AG09309 (cell line): ENCODE measurements at regions not wholly inside any gene's neighbourhood (a gene's known extent, or its start where the extent isn't known, plus 50 kb on each side); places are given as distances from the start of the nearest gene placed in this dataset.

ENCODE experiments used
- DNase-seq: peaks from one replicate; pipeline ENCODE4 v3.0.0-alpha.2; 2010; ENCODE audit warnings: low read depth
- H3K4me3 ChIP-seq: 2 replicates; pipeline ENCODE4 v1.5.1; 2011; ENCODE audit warnings: mild to moderate bottlenecking, low read depth, low read length, moderate library complexity; ENCODE audit not compliant: control insufficient read depth
- TF ChIP-seq, protein P1 (sequence below): IDR thresholded peaks from 2 replicates; pipeline ENCODE4 v1.5.1; 2011; ENCODE audit warnings: mild to moderate bottlenecking, low read depth, low read length, inconsistent platforms; ENCODE audit not compliant: insufficient read depth, control insufficient read depth; ENCODE audit errors: missing control alignments

GRCh38 chr1:219518168-219518906 is 94.6 kb downstream of the ZC3H11B start:
- H3K4me3 ChIP-seq, result no peak overlapping the region
- TF ChIP-seq, protein P1, sequence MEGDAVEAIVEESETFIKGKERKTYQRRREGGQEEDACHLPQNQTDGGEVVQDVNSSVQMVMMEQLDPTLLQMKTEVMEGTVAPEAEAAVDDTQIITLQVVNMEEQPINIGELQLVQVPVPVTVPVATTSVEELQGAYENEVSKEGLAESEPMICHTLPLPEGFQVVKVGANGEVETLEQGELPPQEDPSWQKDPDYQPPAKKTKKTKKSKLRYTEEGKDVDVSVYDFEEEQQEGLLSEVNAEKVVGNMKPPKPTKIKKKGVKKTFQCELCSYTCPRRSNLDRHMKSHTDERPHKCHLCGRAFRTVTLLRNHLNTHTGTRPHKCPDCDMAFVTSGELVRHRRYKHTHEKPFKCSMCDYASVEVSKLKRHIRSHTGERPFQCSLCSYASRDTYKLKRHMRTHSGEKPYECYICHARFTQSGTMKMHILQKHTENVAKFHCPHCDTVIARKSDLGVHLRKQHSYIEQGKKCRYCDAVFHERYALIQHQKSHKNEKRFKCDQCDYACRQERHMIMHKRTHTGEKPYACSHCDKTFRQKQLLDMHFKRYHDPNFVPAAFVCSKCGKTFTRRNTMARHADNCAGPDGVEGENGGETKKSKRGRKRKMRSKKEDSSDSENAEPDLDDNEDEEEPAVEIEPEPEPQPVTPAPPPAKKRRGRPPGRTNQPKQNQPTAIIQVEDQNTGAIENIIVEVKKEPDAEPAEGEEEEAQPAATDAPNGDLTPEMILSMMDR, result no peak
- peak; percentile 64 for DNase-seq

- DNase-seq, result no peak
- no peak overlapping the region for H3K4me3 ChIP-seq
- TF ChIP-seq, protein P1, result no peak
Observed at GRCh38 chr1:219517031-219517430, 95.9 kb downstream of the ZC3H11B start.

GRCh38 chr1:219514728-219515127 is 98.2 kb downstream of the ZC3H11B start:
- TF ChIP-seq, protein P1, result no peak
- DNase-seq, result no peak
- no peak overlapping the region for H3K4me3 ChIP-seq

DNA sequence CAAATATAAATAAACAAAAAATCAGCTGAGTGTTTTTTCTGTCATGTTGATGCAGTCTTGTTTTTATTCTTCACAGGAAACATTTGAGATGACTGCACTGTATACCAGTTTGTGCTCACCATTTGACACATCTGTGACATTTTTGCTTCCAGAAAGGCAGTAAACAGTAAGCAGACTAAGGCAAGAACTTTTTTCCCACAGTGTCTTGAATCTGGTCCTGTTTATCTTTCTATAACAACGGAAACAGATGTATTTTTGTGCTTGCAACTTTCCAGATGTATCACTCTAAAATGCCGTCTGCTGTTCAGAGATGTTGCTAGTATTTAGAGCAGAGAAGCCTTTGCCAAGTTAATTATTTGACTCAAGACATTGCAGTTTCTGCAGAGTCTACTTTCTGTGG is 105.5 kb downstream of the ZC3H11B start:
- TF ChIP-seq, protein P1, result no peak
- peak; percentile 18 for DNase-seq

DNA sequence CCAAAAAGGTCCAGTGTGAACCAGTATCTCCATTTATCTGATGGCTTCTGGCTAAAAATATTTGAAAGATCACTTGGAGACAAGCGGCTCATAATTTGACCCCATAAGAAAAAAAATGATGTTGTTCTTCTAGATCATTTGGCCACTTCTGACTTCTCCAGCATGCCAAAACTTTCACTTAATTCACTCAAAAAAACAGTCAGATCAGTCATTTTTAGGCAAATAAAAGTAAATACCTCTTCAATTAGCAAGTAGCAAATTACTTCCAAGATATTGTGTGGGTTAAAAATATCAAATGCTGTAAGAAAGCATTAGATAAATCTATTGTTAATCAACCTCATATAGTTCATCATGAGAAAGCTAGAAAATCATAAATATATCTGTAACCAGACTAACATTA is 106.0 kb downstream of the ZC3H11B start:
- no peak for DNase-seq
- no peak overlapping the region for H3K4me3 ChIP-seq
- TF ChIP-seq, protein P1, result no peak

More for the DNA sequence above, 105.5 kb downstream of the ZC3H11B start:
- no peak overlapping the region for H3K4me3 ChIP-seq

GRCh38 chr1:219506473-219506899 is 106.4 kb downstream of the ZC3H11B start:
- no peak for DNase-seq

More at GRCh38 chr1:219506473-219506899, 106.4 kb downstream of the ZC3H11B start:
- no peak overlapping the region for H3K4me3 ChIP-seq
- TF ChIP-seq, protein P1, result no peak
